ENCODE measurements at regions not wholly inside any gene's neighbourhood (a gene's known extent, or its start where the extent isn't known, plus 50 kb on each side); places are given as distances from the start of the nearest gene placed in this dataset.

GRCh38 chr6:138594758-138595140, 95.5 kb upstream of the NHSL1 start:
- ATAC-seq, result no peak
- in situ Hi-C loops (cut with MboI), result loop anchor here (10.0 kb wide), 1 partner anchor 760 kb away; no protein-coding TSS in a partner anchor
- POLR2A ChIA-PET, result interaction anchor here (0.7 to 1.9 kb wide), 6 partner anchors 31 to 169 kb away, joined by 3 to 12 read pairs (median 5); no protein-coding TSS in a partner anchor
- 95% methylated on average over 4 of the region's 4 CpGs for WGBS (ENCODE audit: insufficient coverage, insufficient replicate concordance, low lambda C conversion rate, missing lambda C conversion rate)
- DNase-seq (ENCODE audit: low read depth, low spot score), result no peak
- no peak overlapping the region for H2AFZ ChIP-seq (ENCODE audit: control insufficient read depth, low read depth, low read length)
- H3K4me1 ChIP-seq (ENCODE audit: control insufficient read depth, insufficient read depth, low read length), result peaks cover 7% of the 10 kb centered on the region; the same call in 1 of the 2 replicates
- no peak overlapping the region for H3K27ac ChIP-seq (ENCODE audit: control insufficient read depth, insufficient read depth)
- FAIRE-seq, result no peak
- H3K36me3 ChIP-seq (ENCODE audit: control insufficient read depth in 2 of 2, insufficient read depth in 2 of 2, low read length in 1 of 2), result no peaks in the 10 kb centered on the region
- no peak overlapping the region for H3K4me3 ChIP-seq
- TF ChIP-seq LARP7 (IDR thresholded peaks at IDR 0.05) (no peak), BHLHE40 (IDR thresholded peaks at IDR 0.05; ENCODE audit: borderline replicate concordance in 1 of 2, low read depth in 2 of 2, low read length in 1 of 2) (peak; percentile 86)
- no peaks in the 10 kb centered on the region for H3K9me3 ChIP-seq (replicated peaks; ENCODE audit: control insufficient read depth, insufficient read depth, low read length)
- SMC1A ChIA-PET (ENCODE audit: uncharacterized antibody, unreplicated experiment), result interaction anchor here (0.6 to 5.6 kb wide), 27 partner anchors 8 to 473 kb away, joined by 3 to 24 read pairs (median 5); no protein-coding TSS in a partner anchor
- intact Hi-C loops (cut with micrococcal nuclease; ENCODE audit: unreplicated experiment), result no loop called here
- RAD21 ChIA-PET (ENCODE audit: unreplicated experiment), result interaction anchor here (1.1 to 4.0 kb wide), 9 partner anchors 10 to 190 kb away, joined by 3 to 23 read pairs (median 6); partner anchors contain the start of gene HEBP2
- H3K27me3 ChIP-seq (replicated peaks in 1 of 2; ENCODE audit: control insufficient read depth in 2 of 2, insufficient read depth in 2 of 2, low read length in 1 of 2), result no peaks in the 10 kb centered on the region
- CTCF ChIA-PET, result interaction anchor here (0.7 to 8.7 kb wide), 13 partner anchors 9 to 170 kb away, joined by 3 to 70 read pairs (median 3); no protein-coding TSS in a partner anchor
- H4K20me1 ChIP-seq (ENCODE audit: control insufficient read depth, insufficient read depth), result no peaks in the 10 kb centered on the region
- BruUV-seq (replicated peaks), result no TSS peak
- H3K9ac ChIP-seq (ENCODE audit: control insufficient read depth, insufficient read depth, low read length), result no peak overlapping the region
- no peaks in the 10 kb centered on the region for H3K79me2 ChIP-seq (ENCODE audit: control insufficient read depth, insufficient read depth, low read length)
- H3K4me2 ChIP-seq (ENCODE audit: control insufficient read depth, insufficient read depth), result no peak overlapping the region

GRCh38 chr6:138596126-138596525, 96.8 kb upstream of the NHSL1 start:
- no peak overlapping the region for H3K9ac ChIP-seq (ENCODE audit: control insufficient read depth, insufficient read depth, low read length)
- H3K9me3 ChIP-seq (replicated peaks; ENCODE audit: control insufficient read depth, insufficient read depth, low read length), result no peaks in the 10 kb centered on the region
- BruUV-seq (replicated peaks), result no TSS peak
- no peaks in the 10 kb centered on the region for H4K20me1 ChIP-seq (ENCODE audit: control insufficient read depth, insufficient read depth)
- in situ Hi-C loops (cut with MboI), result loop anchor here (10.0 kb wide), 1 partner anchor 759 kb away; no protein-coding TSS in a partner anchor
- no peaks in the 10 kb centered on the region for H3K27me3 ChIP-seq (replicated peaks in 1 of 2; ENCODE audit: control insufficient read depth in 2 of 2, insufficient read depth in 2 of 2, low read length in 1 of 2)
- WGBS (ENCODE audit: insufficient coverage, insufficient replicate concordance, low lambda C conversion rate, missing lambda C conversion rate), result 66% methylated on average over 5 of the region's 5 CpGs
- POLR2A ChIA-PET, result interaction anchor here (0.7 kb wide), 1 partner anchor 30 kb away, joined by 4 read pairs; no protein-coding TSS in a partner anchor
- FAIRE-seq (no peak), ATAC-seq (no peak), DNase-seq (ENCODE audit: low read depth, low spot score) (no peak)
- no peaks in the 10 kb centered on the region for H3K36me3 ChIP-seq (ENCODE audit: control insufficient read depth in 2 of 2, insufficient read depth in 2 of 2, low read length in 1 of 2)
- TF ChIP-seq, protein P1, sequence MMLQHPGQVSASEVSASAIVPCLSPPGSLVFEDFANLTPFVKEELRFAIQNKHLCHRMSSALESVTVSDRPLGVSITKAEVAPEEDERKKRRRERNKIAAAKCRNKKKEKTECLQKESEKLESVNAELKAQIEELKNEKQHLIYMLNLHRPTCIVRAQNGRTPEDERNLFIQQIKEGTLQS (IDR thresholded peaks at IDR 0.05; ENCODE audit: borderline replicate concordance, extremely low read depth, low read depth, low read length), result no peak
- TF ChIP-seq STAT1 (conservative IDR thresholded peaks at IDR 0.05) (no peak), BCL3 (IDR thresholded peaks at IDR 0.05; ENCODE audit: borderline replicate concordance, insufficient read depth, low read depth, low read length, poor library complexity, severe bottlenecking) (no peak), ZBED1 (IDR thresholded peaks at IDR 0.05; ENCODE audit: borderline replicate concordance) (no peak)
- TF ChIP-seq, protein P2, sequence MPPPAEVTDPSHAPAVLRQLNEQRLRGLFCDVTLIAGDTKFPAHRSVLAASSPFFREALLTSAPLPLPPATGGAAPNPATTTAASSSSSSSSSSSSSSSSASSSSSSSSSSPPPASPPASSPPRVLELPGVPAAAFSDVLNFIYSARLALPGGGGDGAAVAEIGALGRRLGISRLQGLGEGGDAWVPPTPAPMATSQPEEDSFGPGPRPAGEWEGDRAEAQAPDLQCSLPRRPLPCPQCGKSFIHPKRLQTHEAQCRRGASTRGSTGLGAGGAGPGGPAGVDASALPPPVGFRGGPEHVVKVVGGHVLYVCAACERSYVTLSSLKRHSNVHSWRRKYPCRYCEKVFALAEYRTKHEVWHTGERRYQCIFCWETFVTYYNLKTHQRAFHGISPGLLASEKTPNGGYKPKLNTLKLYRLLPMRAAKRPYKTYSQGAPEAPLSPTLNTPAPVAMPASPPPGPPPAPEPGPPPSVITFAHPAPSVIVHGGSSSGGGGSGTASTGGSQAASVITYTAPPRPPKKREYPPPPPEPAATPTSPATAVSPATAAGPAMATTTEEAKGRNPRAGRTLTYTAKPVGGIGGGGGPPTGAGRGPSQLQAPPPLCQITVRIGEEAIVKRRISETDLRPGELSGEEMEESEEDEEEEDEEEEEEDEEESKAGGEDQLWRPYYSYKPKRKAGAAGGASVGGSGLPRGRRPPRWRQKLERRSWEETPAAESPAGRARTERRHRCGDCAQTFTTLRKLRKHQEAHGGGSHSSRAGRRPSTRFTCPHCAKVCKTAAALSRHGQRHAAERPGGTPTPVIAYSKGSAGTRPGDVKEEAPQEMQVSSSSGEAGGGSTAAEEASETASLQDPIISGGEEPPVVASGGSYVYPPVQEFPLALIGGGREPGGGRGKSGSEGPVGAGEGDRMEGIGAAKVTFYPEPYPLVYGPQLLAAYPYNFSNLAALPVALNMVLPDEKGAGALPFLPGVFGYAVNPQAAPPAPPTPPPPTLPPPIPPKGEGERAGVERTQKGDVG (CRISPR knock-in tag; IDR thresholded peaks at IDR 0.05), result no peak
- peaks cover 7% of the 10 kb centered on the region; the same call in 1 of the 2 replicates for H3K4me1 ChIP-seq (ENCODE audit: control insufficient read depth, insufficient read depth, low read length)
- no peak overlapping the region for H2AFZ ChIP-seq (ENCODE audit: control insufficient read depth, low read depth, low read length)
- no peak overlapping the region for H3K4me2 ChIP-seq (ENCODE audit: control insufficient read depth, insufficient read depth)
- no peak overlapping the region for H3K4me3 ChIP-seq
- RAD21 ChIA-PET (ENCODE audit: unreplicated experiment), result interaction anchor here (1.0 to 3.5 kb wide), 3 partner anchors 43 to 170 kb away, joined by 3 to 19 read pairs (median 18); no protein-coding TSS in a partner anchor
- SMC1A ChIA-PET (ENCODE audit: uncharacterized antibody, unreplicated experiment), result interaction anchor here (1.1 to 3.8 kb wide), 3 partner anchors 44 to 173 kb away, joined by 3 to 24 read pairs (median 19); no protein-coding TSS in a partner anchor
- H3K79me2 ChIP-seq (ENCODE audit: control insufficient read depth, insufficient read depth, low read length), result no peaks in the 10 kb centered on the region
- CTCF ChIA-PET, result interaction anchor here (6.2 kb wide), 1 partner anchor 169 kb away, joined by 33 read pairs; no protein-coding TSS in a partner anchor
- no peak overlapping the region for H3K27ac ChIP-seq (ENCODE audit: control insufficient read depth, insufficient read depth)
- intact Hi-C loops (cut with micrococcal nuclease; ENCODE audit: unreplicated experiment), result no loop called here

Data from GM12878 (cell line).